AG08395 (cell line): ENCODE measurements at regions not wholly inside any gene's neighbourhood (a gene's known extent, or its start where the extent isn't known, plus 50 kb on each side); places are given as distances from the start of the nearest gene placed in this dataset.
"Not testable (repeated sequence)": the region's sequence is repeated elsewhere in the genome, so short reads cannot be mapped to it uniquely, and the experiment has no call there.

ENCODE experiments used
- DNase-seq: peaks from one replicate; pipeline ENCODE4 v3.0.0; 2012; ENCODE audit warnings: mixed read lengths, low spot score

- no peak for DNase-seq
These were observed 278.7 kb upstream of the CHRM3 start for GRCh38 chr1:239107676-239108075.

GRCh38 chr1:239106689-239107088, 279.7 kb upstream of the CHRM3 start:
- not testable (repeated sequence) for DNase-seq

GRCh38 chr1:239098400-239099037, 287.8 kb upstream of the CHRM3 start:
- DNase-seq = no peak

- DNase-seq = no peak
These were observed 294.8 kb upstream of the CHRM3 start for GRCh38 chr1:239091537-239091936.

GRCh38 chr1:239084459-239085080, 301.8 kb upstream of the CHRM3 start:
- no peak for DNase-seq

GRCh38 chr1:239081947-239082346, 304.4 kb upstream of the CHRM3 start:
- not testable (repeated sequence) for DNase-seq

- no peak for DNase-seq
These were observed 318.9 kb upstream of the CHRM3 start for GRCh38 chr1:239067480-239067879.

- no peak for DNase-seq
These were observed 319.3 kb upstream of the CHRM3 start for GRCh38 chr1:239067058-239067457.

- DNase-seq = no peak
These were observed 324.6 kb upstream of the CHRM3 start for GRCh38 chr1:239061770-239062169.

GRCh38 chr1:239058190-239058589, 328.2 kb upstream of the CHRM3 start:
- no peak for DNase-seq

GRCh38 chr1:239056940-239057339, 329.4 kb upstream of the CHRM3 start:
- no peak for DNase-seq

GRCh38 chr1:239053279-239053678, 333.1 kb upstream of the CHRM3 start:
- no peak for DNase-seq

- no peak for DNase-seq
These were observed 336.8 kb upstream of the CHRM3 start for GRCh38 chr1:239049571-239049970.

GRCh38 chr1:239044829-239045228, 341.5 kb upstream of the CHRM3 start:
- no peak for DNase-seq

- no peak for DNase-seq
These were observed 345.8 kb upstream of the CHRM3 start for GRCh38 chr1:239040523-239040922.

- DNase-seq = no peak
These were observed 355.1 kb upstream of the CHRM3 start for GRCh38 chr1:239031310-239031709.

GRCh38 chr1:239025997-239026694, 360.2 kb upstream of the CHRM3 start:
- no peak for DNase-seq

- no peak for DNase-seq
These were observed 361.1 kb upstream of the CHRM3 start for GRCh38 chr1:239025223-239025622.

- DNase-seq = no peak
These were observed 362.5 kb upstream of the CHRM3 start for GRCh38 chr1:239023732-239024360.

- DNase-seq = no peak
These were observed 370.0 kb upstream of the CHRM3 start for GRCh38 chr1:239016337-239016736.

- DNase-seq = no peak
These were observed 375.0 kb upstream of the CHRM3 start for GRCh38 chr1:239011382-239011781.

- DNase-seq = no peak
These were observed 377.8 kb upstream of the CHRM3 start for GRCh38 chr1:239008568-239008967.

GRCh38 chr1:239006276-239006675, 380.1 kb upstream of the CHRM3 start:
- no peak for DNase-seq
